Tibial nerve (tissue), 4 donors: ENCODE measurements at regions not wholly inside any gene's neighbourhood (a gene's known extent, or its start where the extent isn't known, plus 50 kb on each side); places are given as distances from the start of the nearest gene placed in this dataset.

Source experiments
- CTCF ChIP-seq, 5 experiments: fragments of 200-600 bp in 3 of 5; fragments of 450-650 bp in 2 of 5; sonication (generic) in 3 of 5; IDR thresholded peaks; one replicate each; pipeline ENCODE4 v1.5.1; 2016 to 2019; ENCODE audit warnings: antibody characterized with exemption in 5 of 5, mild to moderate bottlenecking in 3 of 5, moderate library complexity in 2 of 5
- EP300 ChIP-seq, 2 donors: sonication (generic); formaldehyde crosslinking; IDR thresholded peaks; one replicate each; pipeline ENCODE4 v1.6.1; 2017; ENCODE audit warnings: antibody characterized with exemption in 2 of 2, mild to moderate bottlenecking in 1 of 2
- POLR2A ChIP-seq, 2 donors: fragments of 450-650 bp; IDR thresholded peaks; one replicate each; pipeline ENCODE4 v1.6.1; 2017; ENCODE audit warnings: antibody characterized with exemption in 2 of 2, mild to moderate bottlenecking in 2 of 2, moderate library complexity in 2 of 2

GRCh38 chr11:57942808-57943207 lies 80.9 kb upstream of the OR9Q1 start:
- TF ChIP-seq CTCF (IDR thresholded peaks at IDR 0.05) = no peak
- TF ChIP-seq EP300 (IDR thresholded peaks at IDR 0.05) = no peak
- TF ChIP-seq POLR2A (IDR thresholded peaks at IDR 0.05) = no peak
